ENCODE measurements at regions not wholly inside any gene's neighbourhood (a gene's known extent, or its start where the extent isn't known, plus 50 kb on each side); places are given as distances from the start of the nearest gene placed in this dataset.

DNA sequence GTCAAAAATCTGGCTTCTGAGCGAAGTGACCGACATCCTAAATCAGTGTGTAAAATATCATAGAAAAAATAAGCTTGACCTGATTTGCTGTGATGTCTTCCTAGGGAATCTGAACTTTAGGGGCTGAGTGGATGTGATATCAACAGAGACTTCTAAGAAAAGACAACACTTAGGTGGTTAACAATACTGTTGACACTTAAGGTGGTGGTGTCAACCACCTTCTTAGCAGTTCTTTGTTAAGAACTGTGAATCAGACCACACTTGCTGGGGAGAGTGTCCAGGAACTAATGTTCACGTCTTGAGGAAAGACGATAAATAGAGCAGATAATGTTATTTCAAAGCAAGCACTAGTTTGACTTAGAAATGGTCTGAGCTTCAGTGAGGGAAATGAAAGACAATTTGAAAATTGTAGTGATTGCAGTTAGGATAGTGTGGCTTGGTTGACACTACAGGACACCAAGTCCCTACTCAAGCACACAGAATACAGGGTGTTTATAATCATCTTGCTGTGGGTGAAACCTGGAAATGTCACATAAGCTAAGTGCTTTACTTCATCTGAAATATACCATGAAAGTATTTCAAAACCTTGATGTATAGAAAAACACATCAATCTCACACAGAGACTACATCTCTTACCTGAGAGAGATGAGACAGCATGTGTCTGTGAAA, 1936.5 kb downstream of the PCDH9 start:
- TF ChIP-seq, protein P1, sequence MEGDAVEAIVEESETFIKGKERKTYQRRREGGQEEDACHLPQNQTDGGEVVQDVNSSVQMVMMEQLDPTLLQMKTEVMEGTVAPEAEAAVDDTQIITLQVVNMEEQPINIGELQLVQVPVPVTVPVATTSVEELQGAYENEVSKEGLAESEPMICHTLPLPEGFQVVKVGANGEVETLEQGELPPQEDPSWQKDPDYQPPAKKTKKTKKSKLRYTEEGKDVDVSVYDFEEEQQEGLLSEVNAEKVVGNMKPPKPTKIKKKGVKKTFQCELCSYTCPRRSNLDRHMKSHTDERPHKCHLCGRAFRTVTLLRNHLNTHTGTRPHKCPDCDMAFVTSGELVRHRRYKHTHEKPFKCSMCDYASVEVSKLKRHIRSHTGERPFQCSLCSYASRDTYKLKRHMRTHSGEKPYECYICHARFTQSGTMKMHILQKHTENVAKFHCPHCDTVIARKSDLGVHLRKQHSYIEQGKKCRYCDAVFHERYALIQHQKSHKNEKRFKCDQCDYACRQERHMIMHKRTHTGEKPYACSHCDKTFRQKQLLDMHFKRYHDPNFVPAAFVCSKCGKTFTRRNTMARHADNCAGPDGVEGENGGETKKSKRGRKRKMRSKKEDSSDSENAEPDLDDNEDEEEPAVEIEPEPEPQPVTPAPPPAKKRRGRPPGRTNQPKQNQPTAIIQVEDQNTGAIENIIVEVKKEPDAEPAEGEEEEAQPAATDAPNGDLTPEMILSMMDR (IDR thresholded peaks at IDR 0.05): no peak
- no peak for TF ChIP-seq POLR2A (IDR thresholded peaks at IDR 0.05; ENCODE audit: low read depth)
- TF ChIP-seq POLR2AphosphoS5 (IDR thresholded peaks at IDR 0.05): no peak

All from esophagus muscularis mucosa (tissue), 3 donors.